GM18868 (cell line): ENCODE measurements at regions not wholly inside any gene's neighbourhood (a gene's known extent, or its start where the extent isn't known, plus 50 kb on each side); places are given as distances from the start of the nearest gene placed in this dataset.

Source experiments
- ATAC-seq: cut with Tn5 transposase; IDR thresholded peaks from one replicate; pipeline ENCODE4 v1.9.1; 2021; ENCODE audit warnings: mild to moderate bottlenecking, moderate library complexity; ENCODE audit not compliant: unreplicated experiment

- ATAC-seq = no peak
Observed at GRCh38 chrX:80306007-80306406, 114.2 kb upstream of the TENT5D start.

GRCh38 chrX:80312448-80312847 is 107.8 kb upstream of the TENT5D start:
- no peak for ATAC-seq

- no peak for ATAC-seq
Observed at GRCh38 chrX:80316526-80316925, 103.7 kb upstream of the TENT5D start.

- ATAC-seq = no peak
Observed at GRCh38 chrX:80317646-80318045, 102.6 kb upstream of the TENT5D start.

- no peak for ATAC-seq
Observed at GRCh38 chrX:80331285-80331684, 89.0 kb upstream of the TENT5D start.

GRCh38 chrX:80334583-80334982 is 85.7 kb upstream of the TENT5D start:
- ATAC-seq = no peak

GRCh38 chrX:80335062-80335830 is 85.0 kb upstream of the TENT5D start:
- ATAC-seq = no peak

- ATAC-seq = no peak
Observed at GRCh38 chrX:80354966-80355465, 65.2 kb upstream of the TENT5D start.
